Heart left ventricle (tissue), 13 donors: ENCODE measurements at regions not wholly inside any gene's neighbourhood (a gene's known extent, or its start where the extent isn't known, plus 50 kb on each side); places are given as distances from the start of the nearest gene placed in this dataset.

Experiments used
- POLR2A ChIP-seq, 2 donors: fragments of 450-650 bp; IDR thresholded peaks; one replicate each; pipeline ENCODE4 v1.6.1; 2017; ENCODE audit warnings: antibody characterized with exemption in 2 of 2, mild to moderate bottlenecking in 2 of 2, moderate library complexity in 2 of 2
- TF ChIP-seq, protein P1 (sequence below), 12 donors: fragments of 200-600 bp; sonication (generic) in 4 of 12; IDR thresholded peaks; one replicate each; pipeline versions ENCODE4 v1.5.0 to v1.8.0; 2018 to 2022; ENCODE audit warnings: antibody characterized with exemption in 12 of 12, mild to moderate bottlenecking in 5 of 12
- donor health status: ischemic (EF 13 %, LVEDD 7.1; RV severe dilation, severe dysfunction).
- donor health status: DM: no; HTN: yes; CAD: no.
- donor health status: DM: no; HTN: no; CAD: no.
- donor health status: ischemic (EF 25% LVEDD 6.9; RV normal size, moderate dysfunction).
- donor health status: ischemic (EF 25% LVEDD 5.7; RV mildly dilated, moderate dysfunction).
- donor health status: ischemic (EF 35%, LVEDD 5.7; RV mildly dilated, moderate dysfunction).
- donor health status: nonischemic (EF 11% LVEDD 7.7; RV severe dilation, severe dysfunction).
- donor health status: DM: yes; HTN: yes; CAD: no.
- donor health status: PGD.
- donor health status: ischemic (EF 29% LVEDD 5.4; RV normal size, mild dysfunction).
- donor health status: nonischemic (EF 23%, LVEDD 6.1; RV moderate dilation, normal function).

GRCh38 chr2:220090050-220090449 is 462.6 kb downstream of the SLC4A3 start:
- TF ChIP-seq, protein P1, sequence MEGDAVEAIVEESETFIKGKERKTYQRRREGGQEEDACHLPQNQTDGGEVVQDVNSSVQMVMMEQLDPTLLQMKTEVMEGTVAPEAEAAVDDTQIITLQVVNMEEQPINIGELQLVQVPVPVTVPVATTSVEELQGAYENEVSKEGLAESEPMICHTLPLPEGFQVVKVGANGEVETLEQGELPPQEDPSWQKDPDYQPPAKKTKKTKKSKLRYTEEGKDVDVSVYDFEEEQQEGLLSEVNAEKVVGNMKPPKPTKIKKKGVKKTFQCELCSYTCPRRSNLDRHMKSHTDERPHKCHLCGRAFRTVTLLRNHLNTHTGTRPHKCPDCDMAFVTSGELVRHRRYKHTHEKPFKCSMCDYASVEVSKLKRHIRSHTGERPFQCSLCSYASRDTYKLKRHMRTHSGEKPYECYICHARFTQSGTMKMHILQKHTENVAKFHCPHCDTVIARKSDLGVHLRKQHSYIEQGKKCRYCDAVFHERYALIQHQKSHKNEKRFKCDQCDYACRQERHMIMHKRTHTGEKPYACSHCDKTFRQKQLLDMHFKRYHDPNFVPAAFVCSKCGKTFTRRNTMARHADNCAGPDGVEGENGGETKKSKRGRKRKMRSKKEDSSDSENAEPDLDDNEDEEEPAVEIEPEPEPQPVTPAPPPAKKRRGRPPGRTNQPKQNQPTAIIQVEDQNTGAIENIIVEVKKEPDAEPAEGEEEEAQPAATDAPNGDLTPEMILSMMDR (IDR thresholded peaks at IDR 0.05), result no peak
- TF ChIP-seq POLR2A (IDR thresholded peaks at IDR 0.05), result no peak
